ENCODE measurements at regions not wholly inside any gene's neighbourhood (a gene's known extent, or its start where the extent isn't known, plus 50 kb on each side); places are given as distances from the start of the nearest gene placed in this dataset.
A peak's percentile ranks its signal among the peaks of the same experiment; 100 is the strongest.

GRCh38 chr5:107290780-107291398 is 379.8 kb downstream of the EFNA5 start:
- peaks cover 7% of the 10 kb centered on the region for H3K4me1 ChIP-seq (ENCODE audit: control insufficient read depth, extremely low read depth, insufficient read depth, low read length)
- no peak overlapping the region for H3K9ac ChIP-seq (replicated peaks; ENCODE audit: extremely low read depth, insufficient read depth, low read length)
- DNase-seq (ENCODE audit: low read depth, low spot score): peak; percentile 71
- H3K36me3 ChIP-seq (ENCODE audit: control insufficient read depth in 2 of 2, extremely low read depth in 1 of 2, insufficient read depth in 2 of 2, low read length in 2 of 2): no peaks in the 10 kb centered on the region
- BruUV-seq (replicated peaks): no TSS peak
- TF ChIP-seq POLR2A (IDR thresholded peaks at IDR 0.05; ENCODE audit: low read depth, low read length) (no peak), FOS (IDR thresholded peaks at IDR 0.05; ENCODE audit: borderline replicate concordance, insufficient read depth, low read length) (peak; percentile 58), GATA2 (IDR thresholded peaks at IDR 0.05; ENCODE audit: insufficient read depth, insufficient read length, low read depth, low read length) (peak; percentile 7)
- no peak overlapping the region for H3K4me2 ChIP-seq (ENCODE audit: insufficient read depth, low read length)
- no peaks in the 10 kb centered on the region for H3K9me1 ChIP-seq (replicated peaks; ENCODE audit: control insufficient read depth, extremely low read depth, insufficient read depth, low read length)
- no peaks in the 10 kb centered on the region for H4K20me1 ChIP-seq (replicated peaks; ENCODE audit: control insufficient read depth, extremely low read depth, insufficient read depth, low read length)
- no peak overlapping the region for H3K4me3 ChIP-seq (replicated peaks in 1 of 3; ENCODE audit: insufficient read depth in 1 of 3, low read depth in 1 of 3, low read length in 3 of 3)
- H3K79me2 ChIP-seq (ENCODE audit: control insufficient read depth, insufficient read depth, low read length): no peaks in the 10 kb centered on the region
- no peak for FAIRE-seq
- no peak overlapping the region for H2AFZ ChIP-seq (ENCODE audit: low read depth, low read length)
- no peak overlapping the region for H3K27ac ChIP-seq (ENCODE audit: insufficient read depth, low read depth, low read length)
- H3K9me3 ChIP-seq (replicated peaks; ENCODE audit: control insufficient read depth, insufficient read depth, low read length): no peaks in the 10 kb centered on the region
- dilution Hi-C loops (cut with MboI; ENCODE audit: extremely low pct_ligation_motif_present, low sequenced_read_pairs): no loop called here
- no peaks in the 10 kb centered on the region for H3K27me3 ChIP-seq (ENCODE audit: control insufficient read depth in 2 of 2, insufficient read depth in 2 of 2, low read length in 2 of 2)
- CTCF ChIA-PET: interaction anchor here (0.6 kb wide), 1 partner anchor 281 kb away, joined by 4 read pairs; no protein-coding TSS in a partner anchor
- POLR2A ChIA-PET: no interaction called here
- intact Hi-C loops (cut with micrococcal nuclease): no loop called here

GRCh38 chr5:107289030-107289714 is 381.6 kb downstream of the EFNA5 start:
- Histone ChIP-seq H3K9ac (replicated peaks; ENCODE audit: extremely low read depth, insufficient read depth, low read length) (no peak overlapping the region), H2AFZ (ENCODE audit: low read depth, low read length) (no peak overlapping the region), H4K20me1 (replicated peaks; ENCODE audit: control insufficient read depth, extremely low read depth, insufficient read depth, low read length) (no peaks in the 10 kb centered on the region), H3K79me2 (ENCODE audit: control insufficient read depth, insufficient read depth, low read length) (no peaks in the 10 kb centered on the region), H3K4me2 (ENCODE audit: insufficient read depth, low read length) (no peak overlapping the region), H3K36me3 (ENCODE audit: control insufficient read depth in 2 of 2, extremely low read depth in 1 of 2, insufficient read depth in 2 of 2, low read length in 2 of 2) (no peaks in the 10 kb centered on the region), H3K27me3 (ENCODE audit: control insufficient read depth in 2 of 2, insufficient read depth in 2 of 2, low read length in 2 of 2) (no peaks in the 10 kb centered on the region), H3K9me1 (replicated peaks; ENCODE audit: control insufficient read depth, extremely low read depth, insufficient read depth, low read length) (no peaks in the 10 kb centered on the region), H3K4me3 (replicated peaks in 1 of 3; ENCODE audit: insufficient read depth in 1 of 3, low read depth in 1 of 3, low read length in 3 of 3) (no peak overlapping the region), H3K27ac (ENCODE audit: insufficient read depth, low read depth, low read length) (no peak overlapping the region), H3K4me1 (ENCODE audit: control insufficient read depth, extremely low read depth, insufficient read depth, low read length) (peaks cover 7% of the 10 kb centered on the region), H3K9me3 (replicated peaks; ENCODE audit: control insufficient read depth, insufficient read depth, low read length) (no peaks in the 10 kb centered on the region)
- no TSS peak for BruUV-seq (replicated peaks)
- ChIA-PET CTCF (no interaction called here), POLR2A (no interaction called here)
- intact Hi-C loops (cut with micrococcal nuclease): no loop called here
- TF ChIP-seq POLR2A (IDR thresholded peaks at IDR 0.05; ENCODE audit: low read depth, low read length) (no peak), MYC (IDR thresholded peaks at IDR 0.05; ENCODE audit: low read depth, low read length) (no peak), POLR2AphosphoS5 (IDR thresholded peaks at IDR 0.05; ENCODE audit: insufficient read depth, low read depth, low read length) (no peak), EZH2 (IDR thresholded peaks at IDR 0.05; ENCODE audit: borderline replicate concordance, low read depth, low read length, severe bottlenecking) (no peak), FOS (IDR thresholded peaks at IDR 0.05; ENCODE audit: borderline replicate concordance, insufficient read depth, low read length) (no peak), JUN (IDR thresholded peaks at IDR 0.05; ENCODE audit: borderline replicate concordance, insufficient read depth, insufficient read length, low read depth) (no peak), GATA2 (IDR thresholded peaks at IDR 0.05; ENCODE audit: insufficient read depth, insufficient read length, low read depth, low read length) (no peak)
- TF ChIP-seq, protein P1, sequence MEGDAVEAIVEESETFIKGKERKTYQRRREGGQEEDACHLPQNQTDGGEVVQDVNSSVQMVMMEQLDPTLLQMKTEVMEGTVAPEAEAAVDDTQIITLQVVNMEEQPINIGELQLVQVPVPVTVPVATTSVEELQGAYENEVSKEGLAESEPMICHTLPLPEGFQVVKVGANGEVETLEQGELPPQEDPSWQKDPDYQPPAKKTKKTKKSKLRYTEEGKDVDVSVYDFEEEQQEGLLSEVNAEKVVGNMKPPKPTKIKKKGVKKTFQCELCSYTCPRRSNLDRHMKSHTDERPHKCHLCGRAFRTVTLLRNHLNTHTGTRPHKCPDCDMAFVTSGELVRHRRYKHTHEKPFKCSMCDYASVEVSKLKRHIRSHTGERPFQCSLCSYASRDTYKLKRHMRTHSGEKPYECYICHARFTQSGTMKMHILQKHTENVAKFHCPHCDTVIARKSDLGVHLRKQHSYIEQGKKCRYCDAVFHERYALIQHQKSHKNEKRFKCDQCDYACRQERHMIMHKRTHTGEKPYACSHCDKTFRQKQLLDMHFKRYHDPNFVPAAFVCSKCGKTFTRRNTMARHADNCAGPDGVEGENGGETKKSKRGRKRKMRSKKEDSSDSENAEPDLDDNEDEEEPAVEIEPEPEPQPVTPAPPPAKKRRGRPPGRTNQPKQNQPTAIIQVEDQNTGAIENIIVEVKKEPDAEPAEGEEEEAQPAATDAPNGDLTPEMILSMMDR (IDR thresholded peaks at IDR 0.05; ENCODE audit: extremely low read depth in 1 of 2, insufficient read depth in 1 of 2, low read depth in 1 of 2, low read length in 2 of 2): no peak
- TF ChIP-seq, protein P2, sequence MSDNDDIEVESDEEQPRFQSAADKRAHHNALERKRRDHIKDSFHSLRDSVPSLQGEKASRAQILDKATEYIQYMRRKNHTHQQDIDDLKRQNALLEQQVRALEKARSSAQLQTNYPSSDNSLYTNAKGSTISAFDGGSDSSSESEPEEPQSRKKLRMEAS (IDR thresholded peaks at IDR 0.05; ENCODE audit: insufficient read depth, insufficient read length): no peak
- dilution Hi-C loops (cut with MboI; ENCODE audit: extremely low pct_ligation_motif_present, low sequenced_read_pairs): no loop called here
- DNase-seq (ENCODE audit: low read depth, low spot score) (no peak), FAIRE-seq (no peak)

Measured in endothelial cell of umbilical vein (primary cell).